ENCODE measurements at regions not wholly inside any gene's neighbourhood (a gene's known extent, or its start where the extent isn't known, plus 50 kb on each side); places are given as distances from the start of the nearest gene placed in this dataset.
A peak's percentile ranks its signal among the peaks of the same experiment; 100 is the strongest.

DNA sequence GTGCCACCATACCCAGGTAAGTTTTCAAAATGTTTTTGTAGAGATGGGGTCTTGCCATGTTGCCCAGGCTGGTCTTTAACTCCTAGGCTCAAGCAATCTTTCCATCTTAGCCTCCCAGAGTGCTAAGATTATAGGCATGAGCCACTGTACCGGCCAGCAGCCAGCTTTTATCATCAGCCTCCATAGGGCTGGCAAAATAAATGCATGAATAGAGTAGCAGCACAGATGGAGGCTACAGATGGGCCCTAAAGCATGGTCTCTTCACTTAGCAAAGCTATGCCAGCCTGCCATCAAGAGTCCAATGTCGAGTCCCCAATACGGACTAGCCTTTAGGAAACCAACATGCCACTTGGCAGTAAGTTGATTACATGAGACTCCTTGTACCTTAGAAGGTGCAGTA lies 63.8 kb downstream of the CNTN3 start:
- Histone ChIP-seq H3K4me3 (no peak overlapping the region), H3K4me1 (ENCODE audit: insufficient read depth) (peaks cover 13% of the 10 kb centered on the region), H4K20me1 (ENCODE audit: insufficient read depth) (no peaks in the 10 kb centered on the region; the same call in 1 of the 2 replicates), H3K27me3 (replicated peaks; ENCODE audit: insufficient read depth) (no peaks in the 10 kb centered on the region), H3K79me2 (ENCODE audit: insufficient read depth) (peaks cover 9% of the 10 kb centered on the region), H2AFZ (no peak overlapping the region), H3K9ac (no peak overlapping the region), H3K4me2 (ENCODE audit: unreplicated experiment) (no peak overlapping the region), H3F3A (ENCODE audit: insufficient read depth) (peaks cover 7% of the 10 kb centered on the region; the same call in 1 of the 2 replicates), H3K36me3 (ENCODE audit: low read depth) (no peaks in the 10 kb centered on the region), H3K9me3 (ENCODE audit: low read depth) (no peaks in the 10 kb centered on the region), H3K27ac (no peak overlapping the region), H3K9me2 (ENCODE audit: insufficient read depth) (peaks cover 4% of the 10 kb centered on the region; the same call in 1 of the 2 replicates)
- TF ChIP-seq EZH2phosphoT487 (IDR thresholded peaks at IDR 0.05; ENCODE audit: insufficient read depth, low read depth), result no peak
- TF ChIP-seq EZH2 (IDR thresholded peaks at IDR 0.05; ENCODE audit: insufficient read depth, poor library complexity, severe bottlenecking), result no peak
- no peak for DNase-seq
- WGBS, 2 experiments (ENCODE audit: low coverage in 1 of 2, low lambda C conversion rate in 2 of 2, missing lambda C conversion rate in 2 of 2), result 96 to 97% methylated on average over 3 of the region's 3 CpGs
- in situ Hi-C loops (cut with MboI), result no loop called here

DNA sequence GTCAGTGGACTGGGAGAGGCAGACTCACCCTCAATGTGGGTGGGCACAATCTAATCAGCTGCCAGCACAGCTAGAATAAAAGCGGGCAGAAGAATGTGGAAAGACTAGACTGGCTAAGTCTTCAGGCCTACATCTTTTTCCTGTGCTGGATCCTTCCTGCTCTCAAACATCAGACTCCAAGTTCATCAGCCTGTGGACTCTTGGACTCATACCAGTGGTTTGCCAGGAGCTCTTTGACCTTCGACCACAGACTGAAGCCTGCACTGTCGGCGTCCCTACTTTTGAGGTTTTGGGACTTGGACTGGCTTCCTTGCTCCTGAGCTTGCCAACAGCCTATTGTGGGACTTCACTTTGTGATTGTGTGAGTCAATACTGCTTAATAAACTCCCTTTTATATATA lies 68.0 kb downstream of the CNTN3 start:
- H3K27ac ChIP-seq, result peak overlapping the region; percentile 31; the same call in 1 of the 2 replicates
- H3K4me1 ChIP-seq (ENCODE audit: insufficient read depth), result peaks cover 13% of the 10 kb centered on the region
- in situ Hi-C loops (cut with MboI), result no loop called here
- TF ChIP-seq EZH2 (IDR thresholded peaks at IDR 0.05; ENCODE audit: insufficient read depth, poor library complexity, severe bottlenecking), result no peak
- no peak for TF ChIP-seq EZH2phosphoT487 (IDR thresholded peaks at IDR 0.05; ENCODE audit: insufficient read depth, low read depth)
- no peaks in the 10 kb centered on the region for H4K20me1 ChIP-seq (ENCODE audit: insufficient read depth)
- H3K9me2 ChIP-seq (ENCODE audit: insufficient read depth), result peaks cover 4% of the 10 kb centered on the region; the same call in 1 of the 2 replicates
- peaks cover 10% of the 10 kb centered on the region; the same call in 1 of the 2 replicates for H3F3A ChIP-seq (ENCODE audit: insufficient read depth)
- peaks cover 38% of the 10 kb centered on the region for H3K79me2 ChIP-seq (ENCODE audit: insufficient read depth)
- no peaks in the 10 kb centered on the region for H3K36me3 ChIP-seq (ENCODE audit: low read depth)
- 22 to 30% methylated on average over 4 of the region's 4 CpGs for WGBS, 2 experiments (ENCODE audit: low coverage in 1 of 2, low lambda C conversion rate in 2 of 2, missing lambda C conversion rate in 2 of 2)
- no peaks in the 10 kb centered on the region for H3K27me3 ChIP-seq (replicated peaks; ENCODE audit: insufficient read depth)
- H3K9me3 ChIP-seq (ENCODE audit: low read depth), result no peaks in the 10 kb centered on the region
- H2AFZ ChIP-seq, result no peak overlapping the region
- H3K4me3 ChIP-seq, result no peak overlapping the region
- no peak overlapping the region for H3K9ac ChIP-seq
- peak; percentile 50 for DNase-seq
- peak overlapping the region; percentile 22 for H3K4me2 ChIP-seq (ENCODE audit: unreplicated experiment)

DNA sequence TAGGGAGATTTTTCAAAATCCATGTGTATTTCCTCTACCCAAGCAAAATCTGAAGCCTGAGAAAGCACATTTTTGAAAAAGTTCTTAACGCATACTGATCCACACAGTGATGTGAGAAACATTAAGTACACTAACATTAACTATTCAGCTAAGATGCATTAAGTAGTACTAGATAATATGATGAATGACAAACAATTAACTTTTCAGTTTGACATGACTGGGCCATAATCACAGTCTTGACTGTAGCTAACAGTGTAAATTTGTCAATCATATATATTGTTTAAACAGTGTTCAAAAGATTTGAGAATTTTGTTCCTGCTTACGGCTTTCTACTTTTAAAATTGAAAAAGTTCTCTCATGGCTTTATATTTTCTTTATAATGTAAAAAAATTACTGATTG lies 72.0 kb downstream of the CNTN3 start:
- Histone ChIP-seq H3K9me3 (ENCODE audit: low read depth) (no peaks in the 10 kb centered on the region), H3K79me2 (ENCODE audit: insufficient read depth) (peaks cover 40% of the 10 kb centered on the region), H3K4me1 (ENCODE audit: insufficient read depth) (peaks cover 26% of the 10 kb centered on the region), H3F3A (ENCODE audit: insufficient read depth) (peaks cover 20% of the 10 kb centered on the region), H3K9ac (no peak overlapping the region), H3K27me3 (replicated peaks; ENCODE audit: insufficient read depth) (no peaks in the 10 kb centered on the region), H3K4me3 (no peak overlapping the region), H3K4me2 (ENCODE audit: unreplicated experiment) (no peak overlapping the region), H3K36me3 (ENCODE audit: low read depth) (no peaks in the 10 kb centered on the region), H2AFZ (no peak overlapping the region), H3K9me2 (ENCODE audit: insufficient read depth) (no peaks in the 10 kb centered on the region; the same call in 1 of the 2 replicates), H3K27ac (no peak overlapping the region), H4K20me1 (ENCODE audit: insufficient read depth) (no peaks in the 10 kb centered on the region)
- no peak for DNase-seq
- no peak for TF ChIP-seq EZH2 (IDR thresholded peaks at IDR 0.05; ENCODE audit: insufficient read depth, poor library complexity, severe bottlenecking)
- TF ChIP-seq EZH2phosphoT487 (IDR thresholded peaks at IDR 0.05; ENCODE audit: insufficient read depth, low read depth), result no peak
- in situ Hi-C loops (cut with MboI), result no loop called here
- 98 to 100% methylated on average over 2 of the region's 2 CpGs for WGBS, 2 experiments (ENCODE audit: low coverage in 1 of 2, low lambda C conversion rate in 2 of 2, missing lambda C conversion rate in 2 of 2)

DNA sequence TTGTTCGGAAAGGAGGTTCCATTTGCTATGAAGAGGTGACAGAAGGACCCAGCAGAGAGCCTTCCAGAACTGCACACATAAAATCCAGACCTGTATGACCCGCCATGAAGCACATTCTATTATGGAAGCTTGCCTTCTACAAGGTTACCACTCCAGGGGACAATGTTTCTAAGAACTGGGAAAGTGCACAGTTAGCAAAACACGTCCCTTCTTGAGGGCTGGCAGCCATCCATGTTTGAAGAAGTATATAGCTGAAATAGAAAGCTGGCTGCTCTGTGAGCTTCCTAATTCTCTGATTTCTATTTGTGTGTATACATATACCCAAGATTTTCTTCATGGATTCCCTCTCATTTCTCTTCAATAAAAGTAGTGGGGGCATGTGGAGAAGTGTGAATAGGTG lies 74.6 kb downstream of the CNTN3 start:
- 72 to 78% methylated on average over 3 of the region's 3 CpGs for WGBS, 2 experiments (ENCODE audit: low coverage in 1 of 2, low lambda C conversion rate in 2 of 2, missing lambda C conversion rate in 2 of 2)
- peaks cover 56% of the 10 kb centered on the region for H3K79me2 ChIP-seq (ENCODE audit: insufficient read depth)
- no peak overlapping the region for H3K4me2 ChIP-seq (ENCODE audit: unreplicated experiment)
- no peaks in the 10 kb centered on the region for H4K20me1 ChIP-seq (ENCODE audit: insufficient read depth)
- H3F3A ChIP-seq (ENCODE audit: insufficient read depth), result peaks cover 14% of the 10 kb centered on the region
- H3K4me3 ChIP-seq, result no peak overlapping the region
- H3K9me2 ChIP-seq (ENCODE audit: insufficient read depth), result no peaks in the 10 kb centered on the region; the same call in 1 of the 2 replicates
- H3K9me3 ChIP-seq (ENCODE audit: low read depth), result no peaks in the 10 kb centered on the region
- H3K27ac ChIP-seq, result no peak overlapping the region
- no peaks in the 10 kb centered on the region for H3K36me3 ChIP-seq (ENCODE audit: low read depth)
- in situ Hi-C loops (cut with MboI), result no loop called here
- H3K9ac ChIP-seq, result no peak overlapping the region
- TF ChIP-seq EZH2 (IDR thresholded peaks at IDR 0.05; ENCODE audit: insufficient read depth, poor library complexity, severe bottlenecking) (no peak), EZH2phosphoT487 (IDR thresholded peaks at IDR 0.05; ENCODE audit: insufficient read depth, low read depth) (no peak)
- H3K27me3 ChIP-seq (replicated peaks; ENCODE audit: insufficient read depth), result no peaks in the 10 kb centered on the region
- DNase-seq, result no peak
- H3K4me1 ChIP-seq (ENCODE audit: insufficient read depth), result peaks cover 24% of the 10 kb centered on the region
- H2AFZ ChIP-seq, result no peak overlapping the region

DNA sequence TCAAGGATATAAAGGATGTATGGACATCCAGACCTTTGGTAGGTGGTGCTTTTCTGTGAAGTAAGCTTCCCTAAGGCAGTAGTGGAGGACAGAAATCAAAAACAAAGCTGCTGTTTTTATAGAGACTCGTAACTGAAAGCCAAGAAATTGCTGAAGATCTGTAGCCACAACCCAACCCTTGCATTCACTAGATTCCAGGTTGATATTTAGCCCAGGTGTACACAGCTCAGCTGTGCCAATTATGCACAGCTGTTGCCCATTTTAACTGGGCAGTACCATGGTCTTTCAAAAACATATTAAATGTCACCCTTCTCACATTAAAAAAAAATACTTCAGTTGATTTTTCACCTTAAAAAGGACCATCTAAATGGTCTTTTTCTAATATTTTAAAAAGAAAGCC lies 75.8 kb downstream of the CNTN3 start:
- Histone ChIP-seq H3K27me3 (replicated peaks; ENCODE audit: insufficient read depth) (no peaks in the 10 kb centered on the region), H4K20me1 (ENCODE audit: insufficient read depth) (no peaks in the 10 kb centered on the region), H3K9ac (no peak overlapping the region), H3K4me1 (ENCODE audit: insufficient read depth) (peaks cover 26% of the 10 kb centered on the region), H3K36me3 (ENCODE audit: low read depth) (no peaks in the 10 kb centered on the region), H2AFZ (no peak overlapping the region), H3K4me2 (ENCODE audit: unreplicated experiment) (no peak overlapping the region), H3K9me3 (ENCODE audit: low read depth) (no peaks in the 10 kb centered on the region), H3K4me3 (no peak overlapping the region), H3K9me2 (ENCODE audit: insufficient read depth) (no peaks in the 10 kb centered on the region; the same call in 1 of the 2 replicates), H3F3A (ENCODE audit: insufficient read depth) (peaks cover 14% of the 10 kb centered on the region), H3K79me2 (ENCODE audit: insufficient read depth) (peaks cover 60% of the 10 kb centered on the region), H3K27ac (no peak overlapping the region)
- in situ Hi-C loops (cut with MboI), result no loop called here
- WGBS, 2 experiments (ENCODE audit: low coverage in 1 of 2, low lambda C conversion rate in 2 of 2, missing lambda C conversion rate in 2 of 2), result 29 to 42% methylated on average over 1 of the region's 1 CpG
- no peak for DNase-seq
- TF ChIP-seq EZH2 (IDR thresholded peaks at IDR 0.05; ENCODE audit: insufficient read depth, poor library complexity, severe bottlenecking) (no peak), EZH2phosphoT487 (IDR thresholded peaks at IDR 0.05; ENCODE audit: insufficient read depth, low read depth) (no peak)

Measured in GM23248 (cell line).